IPS-20b (cell line): ENCODE measurements at regions not wholly inside any gene's neighbourhood (a gene's known extent, or its start where the extent isn't known, plus 50 kb on each side); places are given as distances from the start of the nearest gene placed in this dataset.

Source experiments
- H3K27ac ChIP-seq: one replicate; pipeline ENCODE4 v1.5.1; 2013; ENCODE audit warnings: low read length
- H3K27me3 ChIP-seq: 2 replicates; pipeline ENCODE4 v1.6.1; 2013; ENCODE audit warnings: mild to moderate bottlenecking, low read length, inconsistent platforms; ENCODE audit not compliant: insufficient read depth
- H3K36me3 ChIP-seq: 2 replicates; pipeline ENCODE4 v1.6.1; 2013; ENCODE audit warnings: low read depth, mild to moderate bottlenecking, inconsistent platforms, low read length, moderate library complexity; ENCODE audit not compliant: insufficient read depth
- H3K4me1 ChIP-seq: 2 replicates; pipeline ENCODE4 v1.6.1; 2013; ENCODE audit warnings: mild to moderate bottlenecking, control low read depth, inconsistent platforms, low read length, moderate library complexity; ENCODE audit not compliant: insufficient read depth
- H3K4me3 ChIP-seq: 2 replicates; pipeline ENCODE4 v1.5.1; 2013; ENCODE audit warnings: mild to moderate bottlenecking, low read length, inconsistent platforms
- H3K9ac ChIP-seq: 2 replicates; pipeline ENCODE4 v1.6.1; 2013; ENCODE audit warnings: low read depth, mild to moderate bottlenecking, inconsistent platforms, low read length, moderate library complexity
- H3K9me3 ChIP-seq: 2 replicates; pipeline ENCODE4 v1.6.1; 2013; ENCODE audit warnings: mild to moderate bottlenecking, low read depth, low read length, inconsistent platforms; ENCODE audit not compliant: insufficient read depth

DNA sequence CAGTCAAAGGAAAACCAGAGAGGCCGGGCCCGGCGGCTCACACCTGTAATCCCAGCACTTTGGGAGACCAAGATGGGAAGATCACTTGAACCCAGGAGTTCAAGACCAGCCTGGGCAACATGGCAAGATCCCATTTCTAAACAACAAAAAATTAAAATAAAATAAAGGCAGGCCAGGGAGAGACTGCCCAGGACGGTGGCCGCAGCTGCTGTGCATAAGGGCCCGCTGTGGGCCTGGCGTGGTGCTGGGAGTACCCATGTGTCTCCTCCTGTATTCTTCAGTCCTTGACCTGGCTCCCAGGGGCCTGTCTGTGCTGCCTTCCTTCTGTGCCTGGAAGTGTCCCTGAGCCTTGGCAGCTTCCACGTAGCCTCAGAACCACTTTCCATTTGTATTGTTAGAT is 56.8 kb upstream of the CNOT6 start:
- H3K27ac ChIP-seq: no peak overlapping the region
- no peak overlapping the region for H3K4me3 ChIP-seq
- no peaks in the 10 kb centered on the region for H3K36me3 ChIP-seq
- no peak overlapping the region for H3K9ac ChIP-seq
- no peaks in the 10 kb centered on the region for H3K27me3 ChIP-seq
- H3K4me1 ChIP-seq: no peaks in the 10 kb centered on the region
- no peaks in the 10 kb centered on the region for H3K9me3 ChIP-seq

DNA sequence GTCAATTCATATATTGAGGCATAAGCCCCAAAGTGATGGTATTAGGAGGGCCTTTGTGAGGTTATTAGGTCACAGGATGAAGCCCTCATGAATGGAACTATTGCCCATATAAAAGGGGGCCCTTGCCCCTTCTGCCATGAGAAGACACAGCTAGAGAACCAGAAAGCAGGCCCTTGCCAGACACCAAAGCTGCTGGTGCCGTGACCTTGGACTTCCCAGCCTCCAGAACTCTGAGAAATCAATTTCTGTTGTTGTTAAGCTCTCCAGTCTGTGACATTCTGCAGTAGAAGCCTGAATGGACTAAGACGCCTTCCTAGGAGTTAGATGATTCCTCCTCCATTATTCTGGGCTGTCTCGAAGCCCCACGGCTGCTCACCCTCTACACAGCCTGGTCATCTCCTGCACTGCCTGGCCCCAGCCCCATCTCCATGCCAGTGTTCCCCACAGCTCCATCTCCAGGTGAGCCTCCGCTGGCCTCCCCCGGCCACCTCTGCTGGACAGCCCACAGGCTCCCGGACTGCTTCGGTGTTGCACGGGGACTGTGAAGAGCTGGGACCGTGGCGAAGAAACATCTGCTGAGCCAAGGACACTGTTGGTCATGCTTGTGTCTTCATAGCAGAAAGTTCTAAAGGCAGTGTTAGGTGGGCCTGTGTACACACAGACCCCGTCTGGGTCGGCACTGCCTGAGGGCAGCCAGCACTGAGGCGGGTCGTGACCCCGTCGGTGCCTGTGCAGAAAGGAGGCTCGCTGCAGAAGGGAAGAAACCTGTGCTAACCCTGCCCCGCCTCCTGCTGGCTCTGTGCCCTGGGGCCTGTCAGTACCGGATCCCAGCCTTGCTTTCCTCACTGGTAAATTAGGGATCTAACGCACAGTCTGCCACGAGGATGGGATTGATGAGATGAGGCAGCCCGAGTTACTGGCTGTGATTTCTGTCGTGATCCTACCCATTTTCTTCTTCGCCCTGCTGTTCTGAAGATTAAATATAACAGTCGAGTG is 55.1 kb upstream of the CNOT6 start:
- no peaks in the 10 kb centered on the region for H3K27me3 ChIP-seq
- no peak overlapping the region for H3K27ac ChIP-seq

DNA sequence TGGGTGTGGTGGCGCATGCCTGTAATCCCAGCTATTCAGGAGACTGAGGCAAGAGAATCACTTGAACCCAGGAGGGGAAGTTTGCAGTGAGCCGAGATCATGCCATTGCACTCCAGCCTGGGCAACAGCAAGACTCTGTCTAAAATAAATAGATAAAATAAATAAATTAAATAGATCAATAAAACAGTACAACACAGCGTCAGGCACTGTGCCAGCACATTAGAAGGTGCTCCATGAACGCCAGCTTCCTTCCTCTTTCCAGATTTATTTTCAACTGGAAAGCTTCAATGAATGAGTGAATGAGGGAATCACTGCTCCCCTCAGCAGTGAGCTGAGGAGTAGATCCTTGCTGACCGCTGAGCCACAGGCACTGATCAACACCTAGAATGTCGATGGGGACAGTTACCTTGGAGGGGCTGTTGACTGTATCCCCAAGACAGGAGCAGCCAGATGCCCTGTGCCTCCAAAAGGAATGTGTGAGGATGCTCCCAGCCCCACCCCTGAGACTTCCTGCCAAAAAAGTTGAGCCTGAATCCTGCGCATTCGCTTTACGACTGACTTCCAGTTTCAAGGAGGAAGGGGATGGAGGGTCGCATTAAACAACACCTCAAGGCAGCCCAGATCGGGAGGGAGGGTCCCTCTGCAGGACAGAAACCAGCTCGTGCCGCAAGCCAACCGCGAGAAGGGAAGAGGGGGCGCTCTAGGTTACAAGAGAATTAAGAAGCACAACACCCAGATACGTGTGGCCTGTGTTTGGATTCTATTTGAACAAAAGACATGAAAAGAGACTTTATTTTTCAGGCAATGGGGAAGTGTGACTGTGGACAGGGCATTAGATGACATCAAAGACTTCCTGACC is 54.0 kb upstream of the CNOT6 start:
- H3K27ac ChIP-seq: no peak overlapping the region
- H3K9me3 ChIP-seq: peaks cover 5% of the 10 kb centered on the region; the same call in 1 of the 2 replicates
- no peaks in the 10 kb centered on the region for H3K4me1 ChIP-seq
- H3K4me3 ChIP-seq: no peak overlapping the region
- no peaks in the 10 kb centered on the region for H3K27me3 ChIP-seq
- no peaks in the 10 kb centered on the region for H3K36me3 ChIP-seq
- no peak overlapping the region for H3K9ac ChIP-seq

More for the DNA sequence above, 55.1 kb upstream of the CNOT6 start:
- Histone ChIP-seq H3K9ac (no peak overlapping the region), H3K4me1 (no peaks in the 10 kb centered on the region), H3K9me3 (0 out of 2 replicates have a peak, but pooled peaks cover 1% of the 10 kb centered on the region), H3K36me3 (no peaks in the 10 kb centered on the region), H3K4me3 (no peak overlapping the region)

DNA sequence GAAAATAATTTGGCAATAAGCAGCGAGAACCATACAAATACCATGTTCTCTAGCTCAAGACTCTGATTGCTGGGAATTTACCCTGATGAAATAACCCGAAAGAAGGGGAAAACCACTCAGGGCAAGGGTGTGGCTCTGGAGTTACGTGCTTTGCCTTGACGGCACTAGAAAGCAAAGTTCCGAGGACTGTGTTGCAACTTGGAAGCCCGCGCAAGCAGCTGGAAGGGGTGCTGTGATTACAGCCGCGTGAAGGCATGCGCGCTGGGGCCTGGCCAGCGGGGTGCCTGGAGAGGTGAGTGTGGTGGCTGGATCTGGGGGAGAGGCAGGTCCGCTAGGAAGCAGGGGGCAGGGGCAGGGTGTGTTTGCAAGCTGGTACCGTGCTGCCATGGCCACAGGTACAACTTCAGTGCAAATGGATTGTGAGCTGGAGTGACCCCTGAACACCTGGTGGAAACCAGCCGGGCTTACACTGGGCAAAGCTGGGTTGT is 52.6 kb upstream of the CNOT6 start:
- Histone ChIP-seq H3K4me1 (no peaks in the 10 kb centered on the region), H3K27ac (no peak overlapping the region), H3K9ac (no peak overlapping the region), H3K36me3 (no peaks in the 10 kb centered on the region), H3K27me3 (no peaks in the 10 kb centered on the region), H3K4me3 (no peak overlapping the region), H3K9me3 (peaks cover 5% of the 10 kb centered on the region; the same call in 1 of the 2 replicates)
